ENCODE measurements at regions not wholly inside any gene's neighbourhood (a gene's known extent, or its start where the extent isn't known, plus 50 kb on each side); places are given as distances from the start of the nearest gene placed in this dataset.

GRCh38 chr2:106314444-106314843 lies 120.3 kb upstream of the UXS1 start:
- H3K4me3 Mint-ChIP-seq = no peak overlapping the region
- no peak for DNase-seq
- H3K9me3 Mint-ChIP-seq = no peaks in the 10 kb centered on the region
- no peaks in the 10 kb centered on the region for H3K4me1 Mint-ChIP-seq (ENCODE audit: low read depth in 2 of 2)
- H3K27ac Mint-ChIP-seq = no peak overlapping the region
- H3K36me3 Mint-ChIP-seq (ENCODE audit: insufficient read depth) = no peaks in the 10 kb centered on the region
- no peak for ATAC-seq (replicated peaks)
- H3K27me3 Mint-ChIP-seq = no peaks in the 10 kb centered on the region

GRCh38 chr2:106311041-106311370 lies 116.9 kb upstream of the UXS1 start:
- H3K4me1 Mint-ChIP-seq (ENCODE audit: low read depth in 2 of 2) = no peaks in the 10 kb centered on the region
- no peaks in the 10 kb centered on the region for H3K36me3 Mint-ChIP-seq (ENCODE audit: insufficient read depth)
- ATAC-seq (replicated peaks) (no peak), DNase-seq (no peak)
- H3K27me3 Mint-ChIP-seq = no peaks in the 10 kb centered on the region
- no peak overlapping the region for H3K4me3 Mint-ChIP-seq
- no peaks in the 10 kb centered on the region for H3K9me3 Mint-ChIP-seq
- no peak overlapping the region for H3K27ac Mint-ChIP-seq

GRCh38 chr2:106307860-106308259 lies 113.8 kb upstream of the UXS1 start:
- H3K9me3 Mint-ChIP-seq = no peaks in the 10 kb centered on the region
- H3K27me3 Mint-ChIP-seq = no peaks in the 10 kb centered on the region
- ATAC-seq (replicated peaks) (no peak), DNase-seq (no peak)
- H3K36me3 Mint-ChIP-seq (ENCODE audit: insufficient read depth) = no peaks in the 10 kb centered on the region
- no peaks in the 10 kb centered on the region for H3K4me1 Mint-ChIP-seq (ENCODE audit: low read depth in 2 of 2)
- no peak overlapping the region for H3K27ac Mint-ChIP-seq
- H3K4me3 Mint-ChIP-seq = no peak overlapping the region

GRCh38 chr2:106306387-106306786 lies 112.3 kb upstream of the UXS1 start:
- DNase-seq (no peak), ATAC-seq (replicated peaks) (no peak)
- Mint-ChIP-seq H3K4me1 (ENCODE audit: low read depth in 2 of 2) (no peaks in the 10 kb centered on the region), H3K4me3 (no peak overlapping the region), H3K36me3 (ENCODE audit: insufficient read depth) (no peaks in the 10 kb centered on the region), H3K27ac (no peak overlapping the region), H3K9me3 (no peaks in the 10 kb centered on the region), H3K27me3 (no peaks in the 10 kb centered on the region)

- H3K9me3 Mint-ChIP-seq = no peaks in the 10 kb centered on the region
- H3K4me3 Mint-ChIP-seq = no peak overlapping the region
- no peak for ATAC-seq (replicated peaks)
These were observed 110.6 kb upstream of the UXS1 start for GRCh38 chr2:106304612-106305184.

GRCh38 chr2:106299696-106300095 lies 105.6 kb upstream of the UXS1 start:
- no peak overlapping the region for H3K27ac Mint-ChIP-seq
- no peak overlapping the region for H3K4me3 Mint-ChIP-seq
- ATAC-seq (replicated peaks) (no peak), DNase-seq (no peak)
- H3K4me1 Mint-ChIP-seq (ENCODE audit: low read depth in 2 of 2) = peaks cover 0 to 3% of the 10 kb centered on the region in 2 donors
- H3K27me3 Mint-ChIP-seq = peaks cover 19 to 21% of the 10 kb centered on the region in 2 donors
- no peaks in the 10 kb centered on the region for H3K9me3 Mint-ChIP-seq
- peaks cover 6% of the 10 kb centered on the region for H3K36me3 Mint-ChIP-seq (ENCODE audit: insufficient read depth)

More at GRCh38 chr2:106304612-106305184, 110.6 kb upstream of the UXS1 start:
- Mint-ChIP-seq H3K27ac (no peak overlapping the region), H3K4me1 (ENCODE audit: low read depth in 2 of 2) (no peaks in the 10 kb centered on the region), H3K36me3 (ENCODE audit: insufficient read depth) (no peaks in the 10 kb centered on the region), H3K27me3 (no peaks in the 10 kb centered on the region)
- DNase-seq = no peak

GRCh38 chr2:106296182-106296815 lies 102.2 kb upstream of the UXS1 start:
- Mint-ChIP-seq H3K27me3 (peaks cover 24 to 28% of the 10 kb centered on the region in 2 donors), H3K27ac (peak overlapping the region in 1 of 2 donors; percentile 73), H3K36me3 (ENCODE audit: insufficient read depth) (peaks cover 9% of the 10 kb centered on the region), H3K4me1 (ENCODE audit: low read depth in 2 of 2) (peaks cover 0 to 3% of the 10 kb centered on the region in 2 donors), H3K9me3 (no peaks in the 10 kb centered on the region), H3K4me3 (peak overlapping the region in 1 of 2 donors; percentile 34)
- ATAC-seq (replicated peaks) = no peak
- DNase-seq = no peak

GRCh38 chr2:106294182-106294581 lies 100.1 kb upstream of the UXS1 start:
- Mint-ChIP-seq H3K4me3 (no peak overlapping the region), H3K27ac (no peak overlapping the region), H3K36me3 (ENCODE audit: insufficient read depth) (peaks cover 9% of the 10 kb centered on the region), H3K4me1 (ENCODE audit: low read depth in 2 of 2) (peaks cover 0 to 3% of the 10 kb centered on the region in 2 donors), H3K9me3 (no peaks in the 10 kb centered on the region), H3K27me3 (peaks cover 22 to 25% of the 10 kb centered on the region in 2 donors)
- ATAC-seq (replicated peaks) (no peak), DNase-seq (no peak)

- no peak overlapping the region for H3K27ac Mint-ChIP-seq
- peaks cover 0 to 3% of the 10 kb centered on the region in 2 donors for H3K4me1 Mint-ChIP-seq (ENCODE audit: low read depth in 2 of 2)
- no peak overlapping the region for H3K4me3 Mint-ChIP-seq
- peaks cover 9% of the 10 kb centered on the region for H3K36me3 Mint-ChIP-seq (ENCODE audit: insufficient read depth)
- peaks cover 18% of the 10 kb centered on the region in 2 donors for H3K27me3 Mint-ChIP-seq
- DNase-seq (no peak), ATAC-seq (replicated peaks) (no peak)
- no peaks in the 10 kb centered on the region for H3K9me3 Mint-ChIP-seq
These were observed 99.2 kb upstream of the UXS1 start for GRCh38 chr2:106293271-106293783.

- Mint-ChIP-seq H3K36me3 (ENCODE audit: insufficient read depth) (peaks cover 9% of the 10 kb centered on the region), H3K27ac (no peak overlapping the region), H3K27me3 (peaks cover 11 to 18% of the 10 kb centered on the region in 2 donors), H3K4me1 (ENCODE audit: low read depth in 2 of 2) (peaks cover 0 to 3% of the 10 kb centered on the region in 2 donors), H3K4me3 (no peak overlapping the region), H3K9me3 (no peaks in the 10 kb centered on the region)
- ATAC-seq (replicated peaks) (no peak), DNase-seq (no peak)
These were observed 98.5 kb upstream of the UXS1 start for GRCh38 chr2:106292627-106293026.

GRCh38 chr2:106288873-106289272 lies 94.8 kb upstream of the UXS1 start:
- Mint-ChIP-seq H3K4me1 (ENCODE audit: low read depth in 2 of 2) (no peaks in the 10 kb centered on the region), H3K9me3 (no peaks in the 10 kb centered on the region), H3K27me3 (peaks cover 4 to 14% of the 10 kb centered on the region in 2 donors), H3K27ac (no peak overlapping the region), H3K4me3 (no peak overlapping the region), H3K36me3 (ENCODE audit: insufficient read depth) (peaks cover 3% of the 10 kb centered on the region)
- DNase-seq = no peak
- ATAC-seq (replicated peaks) = no peak

GRCh38 chr2:106285237-106285829 lies 91.2 kb upstream of the UXS1 start:
- Mint-ChIP-seq H3K4me1 (ENCODE audit: low read depth in 2 of 2) (no peaks in the 10 kb centered on the region), H3K27ac (no peak overlapping the region), H3K36me3 (ENCODE audit: insufficient read depth) (no peaks in the 10 kb centered on the region), H3K27me3 (peaks cover 14 to 38% of the 10 kb centered on the region in 2 donors), H3K9me3 (no peaks in the 10 kb centered on the region), H3K4me3 (no peak overlapping the region)
- ATAC-seq (replicated peaks) (no peak), DNase-seq (no peak)

- Mint-ChIP-seq H3K27me3 (peaks cover 17 to 44% of the 10 kb centered on the region in 2 donors), H3K36me3 (ENCODE audit: insufficient read depth) (no peaks in the 10 kb centered on the region), H3K9me3 (no peaks in the 10 kb centered on the region), H3K27ac (no peak overlapping the region), H3K4me3 (no peak overlapping the region), H3K4me1 (ENCODE audit: low read depth in 2 of 2) (no peaks in the 10 kb centered on the region)
- DNase-seq (no peak), ATAC-seq (replicated peaks) (no peak)
These were observed 90.6 kb upstream of the UXS1 start for GRCh38 chr2:106284691-106285202.

GRCh38 chr2:106284255-106284654 lies 90.2 kb upstream of the UXS1 start:
- no peak overlapping the region for H3K4me3 Mint-ChIP-seq
- no peak for ATAC-seq (replicated peaks)
- peaks cover 21 to 49% of the 10 kb centered on the region in 2 donors for H3K27me3 Mint-ChIP-seq
- no peaks in the 10 kb centered on the region for H3K9me3 Mint-ChIP-seq
- no peaks in the 10 kb centered on the region for H3K4me1 Mint-ChIP-seq (ENCODE audit: low read depth in 2 of 2)
- H3K27ac Mint-ChIP-seq = no peak overlapping the region
- no peaks in the 10 kb centered on the region for H3K36me3 Mint-ChIP-seq (ENCODE audit: insufficient read depth)
- no peak for DNase-seq

Measured in effector memory CD8-positive, alpha-beta T cell (primary cell).